Esophagus mucosa (tissue), 1 donor: ENCODE measurements at regions not wholly inside any gene's neighbourhood (a gene's known extent, or its start where the extent isn't known, plus 50 kb on each side); places are given as distances from the start of the nearest gene placed in this dataset.

Experiments used
- ATAC-seq: fragments of 200-7000 bp; cut with Tn5 transposase; one replicate; pipeline ENCODE4 v1.9.1; 2020
- donor health status: DM: yes; HTN: yes; CAD: no.

- ATAC-seq: no peak
Observed at GRCh38 chr17:34201767-34202166, 53.3 kb upstream of the CCL2 start.

- no peak for ATAC-seq
Observed at GRCh38 chr17:34203018-34203638, 52.0 kb upstream of the CCL2 start.

- no peak for ATAC-seq
Observed at GRCh38 chr17:34204402-34204801, 50.7 kb upstream of the CCL2 start.
